ENCODE measurements at regions not wholly inside any gene's neighbourhood (a gene's known extent, or its start where the extent isn't known, plus 50 kb on each side); places are given as distances from the start of the nearest gene placed in this dataset.

- no peak for DNase-seq (ENCODE audit: extremely low spot score, unreplicated experiment)
- H3K4me3 Mint-ChIP-seq = no peak overlapping the region
- H3K4me1 Mint-ChIP-seq (ENCODE audit: unreplicated experiment) = peaks cover 7% of the 10 kb centered on the region
- no peaks in the 10 kb centered on the region for H3K27me3 Mint-ChIP-seq
- no peaks in the 10 kb centered on the region for H3K36me3 Mint-ChIP-seq
- no peaks in the 10 kb centered on the region for H3K9me3 Mint-ChIP-seq
- TF ChIP-seq CTCF (conservative IDR thresholded peaks at IDR 0.05) = no peak
- no peak overlapping the region for H3K27ac Mint-ChIP-seq
Measured at GRCh38 chr3:40911928-40912327, 287.4 kb upstream of the CTNNB1 start.

DNA sequence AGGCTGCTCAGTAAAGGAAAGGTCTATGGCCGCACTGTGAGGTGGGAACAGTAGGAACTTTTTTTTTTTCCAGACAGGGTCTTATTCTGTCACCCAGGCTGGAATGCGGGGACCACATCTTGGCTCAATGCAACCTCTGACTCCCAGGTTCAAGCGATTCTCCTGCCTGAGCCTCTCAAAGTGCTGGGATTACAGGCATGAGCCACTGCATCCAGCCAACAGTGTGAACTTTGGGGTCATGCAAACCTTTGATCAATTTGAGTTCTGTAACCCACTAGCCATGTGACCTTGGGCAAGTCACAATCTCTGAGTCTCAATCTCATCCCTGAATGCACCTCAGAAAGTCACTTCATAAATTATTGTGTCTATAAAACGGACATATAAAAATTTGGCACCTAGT, 286.8 kb upstream of the CTNNB1 start:
- no peak overlapping the region for H3K4me3 Mint-ChIP-seq
- no peaks in the 10 kb centered on the region for H3K36me3 Mint-ChIP-seq
- no peaks in the 10 kb centered on the region for H3K27me3 Mint-ChIP-seq
- DNase-seq (ENCODE audit: extremely low spot score, unreplicated experiment) = no peak
- no peak overlapping the region for H3K27ac Mint-ChIP-seq
- peaks cover 7% of the 10 kb centered on the region for H3K4me1 Mint-ChIP-seq (ENCODE audit: unreplicated experiment)
- no peak for TF ChIP-seq CTCF (conservative IDR thresholded peaks at IDR 0.05)
- H3K9me3 Mint-ChIP-seq = no peaks in the 10 kb centered on the region

DNA sequence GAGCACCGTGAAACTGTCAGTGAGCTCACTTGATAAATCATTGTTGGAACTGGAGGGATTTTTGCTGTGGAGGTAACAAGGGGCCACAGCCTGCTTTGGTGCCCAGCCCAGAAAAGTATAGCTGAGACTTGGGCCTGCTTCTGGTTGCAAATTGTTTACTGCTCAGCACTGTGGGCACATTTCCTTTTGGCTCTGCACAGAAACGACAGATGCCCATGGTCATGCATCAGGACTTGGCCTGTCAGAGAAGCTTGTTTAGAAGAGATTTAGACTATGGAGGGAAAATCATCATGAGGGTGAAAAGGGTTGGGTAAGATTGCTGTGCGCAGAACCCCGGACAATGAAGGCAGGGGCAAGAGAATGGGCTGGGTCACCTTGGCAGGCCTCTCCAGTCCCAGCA, 286.1 kb upstream of the CTNNB1 start:
- H3K4me1 Mint-ChIP-seq (ENCODE audit: unreplicated experiment) = peaks cover 7% of the 10 kb centered on the region
- no peak for DNase-seq (ENCODE audit: extremely low spot score, unreplicated experiment)
- H3K9me3 Mint-ChIP-seq = no peaks in the 10 kb centered on the region
- no peaks in the 10 kb centered on the region for H3K36me3 Mint-ChIP-seq
- H3K27ac Mint-ChIP-seq = no peak overlapping the region
- H3K27me3 Mint-ChIP-seq = no peaks in the 10 kb centered on the region
- H3K4me3 Mint-ChIP-seq = no peak overlapping the region
- TF ChIP-seq CTCF (conservative IDR thresholded peaks at IDR 0.05) = no peak

GRCh38 chr3:40913641-40914040, 285.7 kb upstream of the CTNNB1 start:
- Mint-ChIP-seq H3K27ac (no peak overlapping the region), H3K9me3 (no peaks in the 10 kb centered on the region), H3K4me1 (ENCODE audit: unreplicated experiment) (peaks cover 7% of the 10 kb centered on the region), H3K36me3 (no peaks in the 10 kb centered on the region), H3K4me3 (no peak overlapping the region), H3K27me3 (no peaks in the 10 kb centered on the region)
- no peak for TF ChIP-seq CTCF (conservative IDR thresholded peaks at IDR 0.05)
- DNase-seq (ENCODE audit: extremely low spot score, unreplicated experiment) = no peak

DNA sequence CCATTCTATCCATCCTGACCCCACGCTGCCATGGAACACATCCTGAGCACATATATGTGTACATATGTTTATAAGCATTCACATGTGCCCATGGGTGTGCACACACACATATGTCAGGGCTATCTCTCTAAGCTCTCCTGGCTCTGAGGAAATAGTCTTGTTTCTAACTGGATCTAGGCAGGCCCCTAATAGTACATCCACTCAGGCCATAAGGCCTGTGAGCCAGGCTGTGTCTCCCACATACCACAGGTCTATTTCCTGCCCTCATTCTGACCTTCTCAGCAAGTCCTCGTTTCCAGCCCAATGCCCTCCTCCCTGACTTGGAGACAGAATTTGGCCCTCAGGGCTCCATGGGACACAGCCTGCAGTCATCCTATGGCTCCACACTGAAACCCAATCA, 284.8 kb upstream of the CTNNB1 start:
- Mint-ChIP-seq H3K9me3 (no peaks in the 10 kb centered on the region), H3K36me3 (no peaks in the 10 kb centered on the region), H3K4me1 (ENCODE audit: unreplicated experiment) (peaks cover 7% of the 10 kb centered on the region), H3K27me3 (no peaks in the 10 kb centered on the region), H3K4me3 (no peak overlapping the region), H3K27ac (no peak overlapping the region)
- DNase-seq (ENCODE audit: extremely low spot score, unreplicated experiment) = no peak
- no peak for TF ChIP-seq CTCF (conservative IDR thresholded peaks at IDR 0.05)

GRCh38 chr3:40915346-40915865, 283.9 kb upstream of the CTNNB1 start:
- H3K27ac Mint-ChIP-seq = no peak overlapping the region
- peaks cover 7% of the 10 kb centered on the region for H3K4me1 Mint-ChIP-seq (ENCODE audit: unreplicated experiment)
- no peak for TF ChIP-seq CTCF (conservative IDR thresholded peaks at IDR 0.05)
- H3K27me3 Mint-ChIP-seq = no peaks in the 10 kb centered on the region
- H3K36me3 Mint-ChIP-seq = no peaks in the 10 kb centered on the region
- H3K4me3 Mint-ChIP-seq = no peak overlapping the region
- no peak for DNase-seq (ENCODE audit: extremely low spot score, unreplicated experiment)
- no peaks in the 10 kb centered on the region for H3K9me3 Mint-ChIP-seq

Data from type B pancreatic cell (in vitro differentiated cells).